Endodermal cell (in vitro differentiated cells): ENCODE measurements at regions not wholly inside any gene's neighbourhood (a gene's known extent, or its start where the extent isn't known, plus 50 kb on each side); places are given as distances from the start of the nearest gene placed in this dataset.

Experiments used
- DNase-seq: peaks from one replicate; pipeline ENCODE4 v3.0.0-alpha.2; 2017
- H3K27ac ChIP-seq: 2 replicates; pipeline ENCODE4 v1.5.1; 2013; ENCODE audit warnings: mild to moderate bottlenecking, low read depth, low read length, moderate library complexity
- H3K27me3 ChIP-seq: 2 replicates; pipeline ENCODE4 v1.6.1; 2013; ENCODE audit warnings: mild to moderate bottlenecking, low read length, moderate library complexity; ENCODE audit not compliant: insufficient read depth, control insufficient read depth, poor library complexity, severe bottlenecking
- H3K36me3 ChIP-seq: 2 replicates; pipeline ENCODE4 v1.7.0; 2013; ENCODE audit warnings: mild to moderate bottlenecking, low read length, moderate library complexity; ENCODE audit not compliant: control insufficient read depth, insufficient read depth
- H3K4me1 ChIP-seq: one replicate; pipeline ENCODE4 v1.7.0; 2013; ENCODE audit warnings: low read length; ENCODE audit not compliant: control insufficient read depth, insufficient read depth
- H3K4me3 ChIP-seq: 2 replicates; pipeline ENCODE4 v1.5.1; 2013; ENCODE audit warnings: mild to moderate bottlenecking, low read length, moderate library complexity
- H3K9ac ChIP-seq: 2 replicates; pipeline ENCODE4 v1.6.1; 2013; ENCODE audit warnings: mild to moderate bottlenecking, low read length, moderate library complexity; ENCODE audit not compliant: poor library complexity, severe bottlenecking; ENCODE audit errors: extremely low read depth
- H3K9me3 ChIP-seq: 2 replicates; pipeline ENCODE4 v1.6.1; 2013; ENCODE audit warnings: mild to moderate bottlenecking, low read length, moderate library complexity; ENCODE audit not compliant: control insufficient read depth
- H3K27ac Mint-ChIP-seq: 2 replicates; pipeline ENCODE4 v1.8.0; 2020; ENCODE audit warnings: mixed read lengths
- H3K27me3 Mint-ChIP-seq: 2 replicates; pipeline ENCODE4 v1.8.0; 2021; ENCODE audit warnings: mild to moderate bottlenecking, mixed read lengths; ENCODE audit not compliant: insufficient read depth
- H3K36me3 Mint-ChIP-seq: 2 replicates; pipeline ENCODE4 v1.8.0; 2020; ENCODE audit warnings: low read depth, mixed read lengths
- H3K4me1 Mint-ChIP-seq: 2 replicates; pipeline ENCODE4 v1.8.0; 2020; ENCODE audit warnings: mixed read lengths
- H3K4me3 Mint-ChIP-seq: 2 replicates; pipeline ENCODE4 v1.8.0; 2020; ENCODE audit warnings: mild to moderate bottlenecking, moderate library complexity, mixed read lengths
- H3K9me3 Mint-ChIP-seq: 2 replicates; pipeline ENCODE4 v1.8.0; 2020; ENCODE audit warnings: mild to moderate bottlenecking, mixed read lengths
- CTCF ChIP-seq: fragments of 200-600 bp; sonication (generic); conservative IDR thresholded peaks from 2 replicates; pipeline ENCODE4 v1.5.0; 2021; ENCODE audit warnings: antibody characterized with exemption, mild to moderate bottlenecking
- WGBS, 2 experiments: methylation state at CpG; one replicate each; pipeline versions ENCODE4 v1.1.5 to v1.1.7; 2013; ENCODE audit warnings: missing lambda C conversion rate in 2 of 2, mixed read lengths in 1 of 2; ENCODE audit not compliant: insufficient coverage in 1 of 2, insufficient read length in 1 of 2; 5-methylcytosine and 5-hydroxymethylcytosine counted together

GRCh38 chr7:68063171-68063570 is 1066.5 kb downstream of the TYW1 start:
- TF ChIP-seq CTCF, result peak; percentile 79
- H3K4me1 Mint-ChIP-seq, result peaks cover 13% of the 10 kb centered on the region
- peaks cover 14% of the 10 kb centered on the region for H3K9me3 Mint-ChIP-seq
- no peaks in the 10 kb centered on the region for H3K4me1 ChIP-seq
- H3K27ac ChIP-seq, result no peak overlapping the region
- no peaks in the 10 kb centered on the region for H3K27me3 ChIP-seq
- H3K9me3 ChIP-seq, result peaks cover 15% of the 10 kb centered on the region
- H3K4me3 ChIP-seq, result no peak overlapping the region
- H3K36me3 Mint-ChIP-seq, result no peaks in the 10 kb centered on the region
- H3K27ac Mint-ChIP-seq, result no peak overlapping the region
- H3K4me3 Mint-ChIP-seq, result no peak overlapping the region
- H3K27me3 Mint-ChIP-seq, result no peaks in the 10 kb centered on the region
- H3K9ac ChIP-seq, result no peak overlapping the region
- peak; percentile 70 for DNase-seq
- no peaks in the 10 kb centered on the region for H3K36me3 ChIP-seq
- 84 to 86% methylated on average over 5 of the region's 6 CpGs for WGBS, 2 experiments

GRCh38 chr7:68065581-68065980 is 1068.9 kb downstream of the TYW1 start:
- no peaks in the 10 kb centered on the region for H3K36me3 Mint-ChIP-seq
- H3K9me3 Mint-ChIP-seq, result peaks cover under 1% of the 10 kb centered on the region
- no peak overlapping the region for H3K9ac ChIP-seq
- DNase-seq, result no peak
- H3K27ac Mint-ChIP-seq, result no peak overlapping the region
- H3K4me1 ChIP-seq, result no peaks in the 10 kb centered on the region
- no peak overlapping the region for H3K4me3 Mint-ChIP-seq
- H3K4me3 ChIP-seq, result no peak overlapping the region
- H3K27ac ChIP-seq, result no peak overlapping the region
- H3K4me1 Mint-ChIP-seq, result peaks cover 6% of the 10 kb centered on the region
- peaks cover under 1% of the 10 kb centered on the region for H3K9me3 ChIP-seq
- 94 to 98% methylated on average over 3 to 4 of the region's 4 CpGs for WGBS, 2 experiments
- TF ChIP-seq CTCF, result no peak
- H3K27me3 Mint-ChIP-seq, result no peaks in the 10 kb centered on the region
- H3K27me3 ChIP-seq, result no peaks in the 10 kb centered on the region
- no peaks in the 10 kb centered on the region for H3K36me3 ChIP-seq

GRCh38 chr7:68067845-68068244 is 1071.2 kb downstream of the TYW1 start:
- Mint-ChIP-seq H3K4me1 (peaks cover 3% of the 10 kb centered on the region), H3K4me3 (no peak overlapping the region), H3K27me3 (no peaks in the 10 kb centered on the region), H3K36me3 (no peaks in the 10 kb centered on the region), H3K9me3 (no peaks in the 10 kb centered on the region), H3K27ac (no peak overlapping the region)
- no peak for DNase-seq
- TF ChIP-seq CTCF, result no peak
- no peak overlapping the region for H3K9ac ChIP-seq
- H3K27ac ChIP-seq, result no peak overlapping the region
- H3K9me3 ChIP-seq, result no peaks in the 10 kb centered on the region
- no peaks in the 10 kb centered on the region for H3K27me3 ChIP-seq
- 50 to 90% methylated on average over 1 to 4 of the region's 4 CpGs for WGBS, 2 experiments
- no peaks in the 10 kb centered on the region for H3K4me1 ChIP-seq
- H3K36me3 ChIP-seq, result no peaks in the 10 kb centered on the region
- no peak overlapping the region for H3K4me3 ChIP-seq
